Endodermal cell (in vitro differentiated cells): ENCODE measurements at regions not wholly inside any gene's neighbourhood (a gene's known extent, or its start where the extent isn't known, plus 50 kb on each side); places are given as distances from the start of the nearest gene placed in this dataset.

ENCODE experiments used
- DNase-seq: peaks from one replicate; pipeline ENCODE4 v3.0.0-alpha.2; 2017
- H3K27ac ChIP-seq: 2 replicates; pipeline ENCODE4 v1.5.1; 2013; ENCODE audit warnings: mild to moderate bottlenecking, low read depth, low read length, moderate library complexity
- H3K27me3 ChIP-seq: 2 replicates; pipeline ENCODE4 v1.6.1; 2013; ENCODE audit warnings: mild to moderate bottlenecking, low read length, moderate library complexity; ENCODE audit not compliant: insufficient read depth, control insufficient read depth, poor library complexity, severe bottlenecking
- H3K36me3 ChIP-seq: 2 replicates; pipeline ENCODE4 v1.7.0; 2013; ENCODE audit warnings: mild to moderate bottlenecking, low read length, moderate library complexity; ENCODE audit not compliant: control insufficient read depth, insufficient read depth
- H3K4me1 ChIP-seq: one replicate; pipeline ENCODE4 v1.7.0; 2013; ENCODE audit warnings: low read length; ENCODE audit not compliant: control insufficient read depth, insufficient read depth
- H3K4me3 ChIP-seq: 2 replicates; pipeline ENCODE4 v1.5.1; 2013; ENCODE audit warnings: mild to moderate bottlenecking, low read length, moderate library complexity
- H3K9ac ChIP-seq: 2 replicates; pipeline ENCODE4 v1.6.1; 2013; ENCODE audit warnings: mild to moderate bottlenecking, low read length, moderate library complexity; ENCODE audit not compliant: poor library complexity, severe bottlenecking; ENCODE audit errors: extremely low read depth
- H3K9me3 ChIP-seq: 2 replicates; pipeline ENCODE4 v1.6.1; 2013; ENCODE audit warnings: mild to moderate bottlenecking, low read length, moderate library complexity; ENCODE audit not compliant: control insufficient read depth
- H3K27ac Mint-ChIP-seq: 2 replicates; pipeline ENCODE4 v1.8.0; 2020; ENCODE audit warnings: mixed read lengths
- H3K27me3 Mint-ChIP-seq: 2 replicates; pipeline ENCODE4 v1.8.0; 2021; ENCODE audit warnings: mild to moderate bottlenecking, mixed read lengths; ENCODE audit not compliant: insufficient read depth
- H3K36me3 Mint-ChIP-seq: 2 replicates; pipeline ENCODE4 v1.8.0; 2020; ENCODE audit warnings: low read depth, mixed read lengths
- H3K4me1 Mint-ChIP-seq: 2 replicates; pipeline ENCODE4 v1.8.0; 2020; ENCODE audit warnings: mixed read lengths
- H3K4me3 Mint-ChIP-seq: 2 replicates; pipeline ENCODE4 v1.8.0; 2020; ENCODE audit warnings: mild to moderate bottlenecking, moderate library complexity, mixed read lengths
- H3K9me3 Mint-ChIP-seq: 2 replicates; pipeline ENCODE4 v1.8.0; 2020; ENCODE audit warnings: mild to moderate bottlenecking, mixed read lengths
- WGBS, 2 experiments: methylation state at CpG; one replicate each; pipeline versions ENCODE4 v1.1.5 to v1.1.7; 2013; ENCODE audit warnings: missing lambda C conversion rate in 2 of 2, mixed read lengths in 1 of 2; ENCODE audit not compliant: insufficient coverage in 1 of 2, insufficient read length in 1 of 2; 5-methylcytosine and 5-hydroxymethylcytosine counted together
- TF ChIP-seq, protein P1 (sequence below): fragments of 200-600 bp; sonication (generic); conservative IDR thresholded peaks from 2 replicates; pipeline ENCODE4 v1.5.0; 2021; ENCODE audit warnings: antibody characterized with exemption, mild to moderate bottlenecking

DNA sequence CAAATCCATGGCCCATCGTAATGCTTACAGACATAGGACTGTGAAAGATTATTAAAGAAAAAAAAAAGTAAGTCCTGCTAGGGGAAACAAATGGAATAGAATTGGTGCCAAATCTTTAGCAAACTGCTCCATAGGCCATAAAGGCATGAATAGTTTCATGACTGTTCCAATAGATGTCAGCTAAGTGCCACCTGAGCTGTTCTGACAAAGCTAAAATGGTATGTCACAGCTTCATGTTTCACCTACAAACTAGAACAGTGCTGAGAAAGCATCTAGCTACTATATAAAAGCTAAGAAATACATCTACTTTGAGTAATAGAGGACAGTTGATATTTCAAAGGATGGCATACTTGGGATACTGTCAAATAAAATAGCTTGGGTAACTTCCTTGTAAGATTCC, 771.6 kb upstream of the CA10 start:
- Histone ChIP-seq H3K9ac (no peak overlapping the region), H3K27me3 (no peaks in the 10 kb centered on the region), H3K27ac (no peak overlapping the region), H3K36me3 (no peaks in the 10 kb centered on the region), H3K4me3 (no peak overlapping the region), H3K4me1 (no peaks in the 10 kb centered on the region), H3K9me3 (peaks cover 14% of the 10 kb centered on the region)
- H3K4me3 Mint-ChIP-seq = no peak overlapping the region
- peaks cover 5% of the 10 kb centered on the region for H3K9me3 Mint-ChIP-seq
- peaks cover 14% of the 10 kb centered on the region for H3K4me1 Mint-ChIP-seq
- H3K27me3 Mint-ChIP-seq = no peaks in the 10 kb centered on the region
- DNase-seq = no peak
- no peaks in the 10 kb centered on the region for H3K36me3 Mint-ChIP-seq
- no CpG with 5 or more reads among the region's 1 CpG for WGBS, 2 experiments
- H3K27ac Mint-ChIP-seq = no peak overlapping the region
- TF ChIP-seq, protein P1, sequence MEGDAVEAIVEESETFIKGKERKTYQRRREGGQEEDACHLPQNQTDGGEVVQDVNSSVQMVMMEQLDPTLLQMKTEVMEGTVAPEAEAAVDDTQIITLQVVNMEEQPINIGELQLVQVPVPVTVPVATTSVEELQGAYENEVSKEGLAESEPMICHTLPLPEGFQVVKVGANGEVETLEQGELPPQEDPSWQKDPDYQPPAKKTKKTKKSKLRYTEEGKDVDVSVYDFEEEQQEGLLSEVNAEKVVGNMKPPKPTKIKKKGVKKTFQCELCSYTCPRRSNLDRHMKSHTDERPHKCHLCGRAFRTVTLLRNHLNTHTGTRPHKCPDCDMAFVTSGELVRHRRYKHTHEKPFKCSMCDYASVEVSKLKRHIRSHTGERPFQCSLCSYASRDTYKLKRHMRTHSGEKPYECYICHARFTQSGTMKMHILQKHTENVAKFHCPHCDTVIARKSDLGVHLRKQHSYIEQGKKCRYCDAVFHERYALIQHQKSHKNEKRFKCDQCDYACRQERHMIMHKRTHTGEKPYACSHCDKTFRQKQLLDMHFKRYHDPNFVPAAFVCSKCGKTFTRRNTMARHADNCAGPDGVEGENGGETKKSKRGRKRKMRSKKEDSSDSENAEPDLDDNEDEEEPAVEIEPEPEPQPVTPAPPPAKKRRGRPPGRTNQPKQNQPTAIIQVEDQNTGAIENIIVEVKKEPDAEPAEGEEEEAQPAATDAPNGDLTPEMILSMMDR = no peak

DNA sequence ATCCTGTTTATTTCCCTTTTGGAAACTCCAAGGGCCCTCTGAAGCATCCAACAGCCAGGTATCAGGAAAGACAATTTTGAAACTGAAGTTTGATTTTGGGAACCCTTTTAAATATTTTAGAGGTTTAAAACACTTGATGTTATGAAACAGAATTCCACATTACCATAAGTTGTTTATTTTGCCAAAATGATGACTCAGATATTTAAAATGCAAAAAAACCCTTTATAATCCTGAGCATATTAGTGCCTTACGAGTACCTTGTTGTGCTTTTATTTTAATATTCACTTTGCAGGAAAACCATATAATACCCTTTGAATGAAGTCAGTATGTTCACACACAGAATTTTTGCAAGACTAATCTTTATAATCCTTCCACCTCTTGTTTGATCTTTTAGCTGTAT, 765.1 kb upstream of the CA10 start:
- Histone ChIP-seq H3K27ac (no peak overlapping the region), H3K4me3 (no peak overlapping the region), H3K9me3 (peaks cover 11% of the 10 kb centered on the region), H3K27me3 (no peaks in the 10 kb centered on the region), H3K9ac (no peak overlapping the region), H3K36me3 (no peaks in the 10 kb centered on the region), H3K4me1 (no peaks in the 10 kb centered on the region)
- no peak overlapping the region for H3K4me3 Mint-ChIP-seq
- peaks cover 4% of the 10 kb centered on the region for H3K4me1 Mint-ChIP-seq
- TF ChIP-seq, protein P1 = no peak
- peaks cover 16% of the 10 kb centered on the region for H3K9me3 Mint-ChIP-seq
- H3K27ac Mint-ChIP-seq = no peak overlapping the region
- WGBS, 2 experiments = 89% methylated on average over 1 of the region's 1 CpG; no CpG with 5 or more reads in 1 of the 2 experiments
- no peak for DNase-seq
- peaks cover 2% of the 10 kb centered on the region for H3K36me3 Mint-ChIP-seq
- no peaks in the 10 kb centered on the region for H3K27me3 Mint-ChIP-seq

DNA sequence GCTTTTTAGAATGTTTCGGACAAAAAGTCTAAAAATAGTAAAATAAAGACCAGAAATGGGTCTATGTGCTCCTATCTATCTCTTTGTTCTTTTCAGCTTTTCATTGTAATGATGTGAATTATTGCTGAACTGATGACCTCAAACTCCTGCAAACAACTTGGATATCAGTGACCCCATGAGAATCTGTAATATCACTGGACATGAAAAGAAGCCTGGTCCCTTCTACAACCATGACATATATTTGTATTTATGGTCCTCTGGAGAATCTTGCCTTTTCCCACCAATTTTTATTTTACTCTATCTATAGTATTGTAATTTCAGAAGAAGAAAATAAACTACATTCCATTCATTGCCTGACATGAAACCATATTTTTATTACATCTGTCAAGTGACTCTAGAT, 740.7 kb upstream of the CA10 start:
- no peaks in the 10 kb centered on the region for H3K36me3 ChIP-seq
- DNase-seq = no peak
- no peak overlapping the region for H3K27ac ChIP-seq
- Mint-ChIP-seq H3K9me3 (no peaks in the 10 kb centered on the region), H3K36me3 (no peaks in the 10 kb centered on the region), H3K4me3 (no peak overlapping the region), H3K4me1 (no peaks in the 10 kb centered on the region), H3K27me3 (no peaks in the 10 kb centered on the region), H3K27ac (no peak overlapping the region)
- 0% methylated on average over 1 of the region's 1 CpG for WGBS, 2 experiments
- no peak overlapping the region for H3K9ac ChIP-seq
- no peak overlapping the region for H3K4me3 ChIP-seq
- H3K9me3 ChIP-seq = peaks cover 21% of the 10 kb centered on the region
- no peaks in the 10 kb centered on the region for H3K4me1 ChIP-seq
- TF ChIP-seq, protein P1 = no peak
- no peaks in the 10 kb centered on the region for H3K27me3 ChIP-seq
